H9 (cell line): ENCODE measurements at regions not wholly inside any gene's neighbourhood (a gene's known extent, or its start where the extent isn't known, plus 50 kb on each side); places are given as distances from the start of the nearest gene placed in this dataset.

ENCODE experiments used
- DNase-seq: peaks from one replicate; pipeline ENCODE4 v3.0.0-alpha.2; 2017
- H2AFZ ChIP-seq: one replicate; pipeline ENCODE4 v1.6.1; 2013; ENCODE audit warnings: mild to moderate bottlenecking, low read length, control low read depth, moderate library complexity
- H2AK5ac ChIP-seq: 2 replicates; pipeline ENCODE4 v1.6.1; 2013; ENCODE audit warnings: low read length, control low read depth, mixed read lengths; ENCODE audit not compliant: insufficient read length
- H2BK120ac ChIP-seq: one replicate; pipeline ENCODE4 v1.6.1; 2013; ENCODE audit warnings: low read depth, mild to moderate bottlenecking, low read length, control low read depth, inconsistent platforms; ENCODE audit not compliant: poor library complexity, severe bottlenecking
- H2BK12ac ChIP-seq: 2 replicates; pipeline ENCODE4 v1.6.1; 2013; ENCODE audit warnings: low read length, control low read depth, mixed read lengths, low read depth; ENCODE audit not compliant: insufficient read length
- H2BK15ac ChIP-seq: 2 replicates; pipeline ENCODE4 v1.6.1; 2013; ENCODE audit warnings: low read depth, low read length, control low read depth
- H2BK20ac ChIP-seq: one replicate; pipeline ENCODE4 v1.6.1; 2013; ENCODE audit warnings: low read depth, mild to moderate bottlenecking, low read length, control low read depth, inconsistent platforms; ENCODE audit not compliant: poor library complexity, severe bottlenecking
- H2BK5ac ChIP-seq: 2 replicates; pipeline ENCODE4 v1.6.1; 2013; ENCODE audit warnings: low read length, control low read depth, mixed read lengths; ENCODE audit not compliant: insufficient read length
- H3K14ac ChIP-seq: 2 replicates; pipeline ENCODE4 v1.6.1; 2013; ENCODE audit warnings: low read length, control low read depth; ENCODE audit not compliant: insufficient read depth
- H3K18ac ChIP-seq: 2 replicates; pipeline ENCODE4 v1.6.1; 2013; ENCODE audit warnings: low read depth, mild to moderate bottlenecking, mixed read lengths, low read length, control low read depth; ENCODE audit not compliant: insufficient read length
- H3K23ac ChIP-seq: 2 replicates; pipeline ENCODE4 v1.6.1; 2013; ENCODE audit warnings: low read length, control low read depth, mixed read lengths, low read depth; ENCODE audit not compliant: insufficient read length
- H3K23me2 ChIP-seq: 2 replicates; pipeline ENCODE4 v1.6.1; 2013; ENCODE audit warnings: low read depth, mild to moderate bottlenecking, mixed read lengths, low read length, control low read depth; ENCODE audit not compliant: insufficient read length, poor library complexity, severe bottlenecking
- H3K27ac ChIP-seq: 2 replicates; pipeline ENCODE4 v1.5.1; 2013; ENCODE audit warnings: low read length, control low read depth, mixed read lengths, low read depth; ENCODE audit not compliant: insufficient read length
- H3K27me3 ChIP-seq: 2 replicates; pipeline ENCODE4 v1.6.1; 2013; ENCODE audit warnings: low read length, control low read depth, inconsistent platforms; ENCODE audit not compliant: insufficient read depth
- H3K4ac ChIP-seq: 2 replicates; pipeline ENCODE4 v1.6.1; 2013; ENCODE audit warnings: low read depth, mild to moderate bottlenecking, control low read depth, inconsistent platforms, low read length, moderate library complexity
- H3K4me1 ChIP-seq: 2 replicates; pipeline ENCODE4 v1.6.1; 2013; ENCODE audit warnings: low read length, control low read depth, inconsistent platforms; ENCODE audit not compliant: insufficient read depth
- H3K4me2 ChIP-seq: 2 replicates; pipeline ENCODE4 v1.6.1; 2013; ENCODE audit warnings: low read length, control low read depth, mixed read lengths; ENCODE audit not compliant: insufficient read length, insufficient read depth
- H3K56ac ChIP-seq: 2 replicates; pipeline ENCODE4 v1.6.1; 2013; ENCODE audit warnings: low read depth, mild to moderate bottlenecking, mixed read lengths, low read length, control low read depth; ENCODE audit not compliant: insufficient read length
- H3K79me1 ChIP-seq: 2 replicates; pipeline ENCODE4 v1.6.1; 2013; ENCODE audit warnings: low read depth, mild to moderate bottlenecking, moderate library complexity, low read length, control low read depth, inconsistent platforms; ENCODE audit not compliant: insufficient read depth, poor library complexity, severe bottlenecking
- H3K79me2 ChIP-seq: 2 replicates; pipeline ENCODE4 v1.6.1; 2013; ENCODE audit warnings: low read length, control low read depth, inconsistent platforms; ENCODE audit not compliant: insufficient read depth
- H3K9ac ChIP-seq: 2 replicates; pipeline ENCODE4 v1.6.1; 2013; ENCODE audit warnings: low read length, control low read depth, mixed read lengths; ENCODE audit not compliant: insufficient read length; ENCODE audit errors: extremely low read depth
- H3K9me3 ChIP-seq: one replicate; pipeline ENCODE4 v1.6.1; 2013; ENCODE audit warnings: low read depth, low read length, inconsistent platforms; ENCODE audit not compliant: control insufficient read depth
- H3T11ph ChIP-seq: one replicate; pipeline ENCODE4 v1.6.1; 2013; ENCODE audit warnings: mild to moderate bottlenecking, low read length, control low read depth, inconsistent platforms
- H4K20me1 ChIP-seq: one replicate; pipeline ENCODE4 v1.6.1; 2013; ENCODE audit not compliant: control insufficient read depth, insufficient read length, insufficient read depth
- H4K5ac ChIP-seq: 2 replicates; pipeline ENCODE4 v1.6.1; 2013; ENCODE audit warnings: low read depth, mild to moderate bottlenecking, mixed read lengths, low read length, control low read depth; ENCODE audit not compliant: insufficient read length
- H4K8ac ChIP-seq: replicated peaks from 2 replicates; pipeline ENCODE4 v1.6.1; 2013; ENCODE audit warnings: low read length, control low read depth, mixed read lengths, low read depth; ENCODE audit not compliant: insufficient read length
- H4K91ac ChIP-seq: 2 replicates; pipeline ENCODE4 v1.6.1; 2013; ENCODE audit warnings: low read depth, mild to moderate bottlenecking, moderate library complexity, mixed read lengths, low read length, control low read depth; ENCODE audit not compliant: insufficient read length
- H3K27ac Mint-ChIP-seq, 3 experiments: 2 replicates in 2 of 3; 3 replicates in 1 of 3; pipeline ENCODE4 v1.8.0; 2020 to 2021; ENCODE audit warnings: mixed read lengths in 3 of 3, mild to moderate bottlenecking in 1 of 3, moderate library complexity in 1 of 3
- H3K27me3 Mint-ChIP-seq: 2 replicates; pipeline ENCODE4 v1.8.0; 2021; ENCODE audit warnings: low read depth, mild to moderate bottlenecking, moderate library complexity, mixed read lengths
- H3K36me3 Mint-ChIP-seq, 3 experiments: 2 replicates in 2 of 3; 3 replicates in 1 of 3; pipeline ENCODE4 v1.8.0; 2020 to 2021; ENCODE audit warnings: low read depth in 3 of 3, mixed read lengths in 3 of 3; ENCODE audit not compliant: insufficient read depth in 1 of 3
- H3K4me1 Mint-ChIP-seq, 2 experiments: 2 replicates each; pipeline ENCODE4 v1.8.0; 2020; ENCODE audit warnings: mixed read lengths in 2 of 2
- H3K4me3 Mint-ChIP-seq, 2 experiments: 2 replicates in 1 of 2; 3 replicates in 1 of 2; pipeline ENCODE4 v1.8.0; 2020 to 2021; ENCODE audit warnings: mild to moderate bottlenecking in 2 of 2, mixed read lengths in 2 of 2, moderate library complexity in 1 of 2
- H3K9me3 Mint-ChIP-seq, 2 experiments: 2 replicates in 1 of 2; 3 replicates in 1 of 2; pipeline ENCODE4 v1.8.0; 2020; ENCODE audit warnings: mild to moderate bottlenecking in 2 of 2, mixed read lengths in 2 of 2, moderate library complexity in 1 of 2
- WGBS: extraction: QIAGEN DNeasy Blood & Tissue Kit; methylation state at CpG from one replicate; pipeline ENCODE4 v1.1.7; 2013; ENCODE audit warnings: missing lambda C conversion rate, low lambda C conversion rate, mixed read lengths; ENCODE audit not compliant: insufficient read length; ENCODE audit errors: extremely low coverage; 5-methylcytosine and 5-hydroxymethylcytosine counted together
- TF ChIP-seq, protein P1 (sequence below): fragments of 200-600 bp; sonication (generic); conservative IDR thresholded peaks from 3 replicates; pipeline ENCODE4 v1.8.0; 2021; ENCODE audit warnings: antibody characterized with exemption, mild to moderate bottlenecking

DNA sequence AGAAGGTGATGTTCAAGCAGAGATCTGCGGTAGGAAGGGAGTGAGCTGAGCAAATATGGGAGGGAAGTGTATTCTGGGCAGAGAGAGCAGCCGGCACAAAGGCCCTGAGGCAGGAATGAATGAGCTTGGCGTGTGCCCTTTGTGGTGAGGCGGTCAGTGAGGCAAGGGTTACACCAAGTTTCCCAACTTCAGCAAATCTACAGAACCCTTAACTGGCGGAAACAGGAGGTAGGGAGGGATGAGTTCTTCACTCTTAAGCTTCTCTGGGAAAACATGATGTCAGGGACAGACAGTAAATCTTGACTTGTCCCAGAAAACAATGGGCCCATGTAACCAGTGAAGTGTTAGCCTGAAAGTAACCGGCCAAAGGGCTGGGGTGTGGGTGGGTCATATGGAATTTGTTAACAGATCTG, 97.1 kb upstream of the PTPN1 start:
- Histone ChIP-seq H3K23me2 (no peaks in the 10 kb centered on the region), H3K4ac (no peak overlapping the region), H2AFZ (no peak overlapping the region), H3K4me2 (no peak overlapping the region), H3K27ac (no peak overlapping the region), H3K27me3 (no peaks in the 10 kb centered on the region), H3K4me1 (0 out of 2 replicates have a peak, but pooled peaks cover 2% of the 10 kb centered on the region), H2AK5ac (no peak overlapping the region), H3K79me2 (no peaks in the 10 kb centered on the region), H2BK20ac (no peak overlapping the region), H4K20me1 (no peaks in the 10 kb centered on the region), H2BK15ac (no peak overlapping the region), H3K9me3 (no peaks in the 10 kb centered on the region), H4K5ac (no peak overlapping the region), H3K56ac (no peak overlapping the region), H4K8ac (no peak overlapping the region), H3T11ph (no peak overlapping the region), H2BK120ac (no peak overlapping the region), H4K91ac (no peak overlapping the region), H3K23ac (no peak overlapping the region), H2BK12ac (no peak overlapping the region), H3K79me1 (no peaks in the 10 kb centered on the region), H3K14ac (no peak overlapping the region), H3K9ac (no peak overlapping the region), H3K18ac (no peak overlapping the region), H2BK5ac (no peak overlapping the region)
- peaks cover 18 to 20% of the 10 kb centered on the region in 2 experiments for H3K9me3 Mint-ChIP-seq
- H3K4me3 Mint-ChIP-seq: no peak overlapping the region
- no CpG with 5 or more reads among the region's 6 CpGs for WGBS
- TF ChIP-seq, protein P1, sequence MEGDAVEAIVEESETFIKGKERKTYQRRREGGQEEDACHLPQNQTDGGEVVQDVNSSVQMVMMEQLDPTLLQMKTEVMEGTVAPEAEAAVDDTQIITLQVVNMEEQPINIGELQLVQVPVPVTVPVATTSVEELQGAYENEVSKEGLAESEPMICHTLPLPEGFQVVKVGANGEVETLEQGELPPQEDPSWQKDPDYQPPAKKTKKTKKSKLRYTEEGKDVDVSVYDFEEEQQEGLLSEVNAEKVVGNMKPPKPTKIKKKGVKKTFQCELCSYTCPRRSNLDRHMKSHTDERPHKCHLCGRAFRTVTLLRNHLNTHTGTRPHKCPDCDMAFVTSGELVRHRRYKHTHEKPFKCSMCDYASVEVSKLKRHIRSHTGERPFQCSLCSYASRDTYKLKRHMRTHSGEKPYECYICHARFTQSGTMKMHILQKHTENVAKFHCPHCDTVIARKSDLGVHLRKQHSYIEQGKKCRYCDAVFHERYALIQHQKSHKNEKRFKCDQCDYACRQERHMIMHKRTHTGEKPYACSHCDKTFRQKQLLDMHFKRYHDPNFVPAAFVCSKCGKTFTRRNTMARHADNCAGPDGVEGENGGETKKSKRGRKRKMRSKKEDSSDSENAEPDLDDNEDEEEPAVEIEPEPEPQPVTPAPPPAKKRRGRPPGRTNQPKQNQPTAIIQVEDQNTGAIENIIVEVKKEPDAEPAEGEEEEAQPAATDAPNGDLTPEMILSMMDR: no peak
- no peak for DNase-seq
- H3K27ac Mint-ChIP-seq: peak overlapping the region in 2 of 3 experiments; percentile 9 to 24; a peak in 3 of 7 replicates
- peaks cover 4 to 21% (median 4%) of the 10 kb centered on the region in 3 experiments; a peak in 5 of 7 replicates for H3K36me3 Mint-ChIP-seq
- peaks cover 31 to 33% of the 10 kb centered on the region in 2 experiments for H3K4me1 Mint-ChIP-seq
- H3K27me3 Mint-ChIP-seq: peaks cover 4% of the 10 kb centered on the region
